GM23338 (cell line): ENCODE measurements at regions not wholly inside any gene's neighbourhood (a gene's known extent, or its start where the extent isn't known, plus 50 kb on each side); places are given as distances from the start of the nearest gene placed in this dataset.
"Not testable (repeated sequence)": the region's sequence is repeated elsewhere in the genome, so short reads cannot be mapped to it uniquely, and the experiment has no call there.

Source experiments
- ATAC-seq: fragments of 200-7000 bp; cut with Tn5 transposase; 3 replicates; pipeline ENCODE4 v1.9.1; 2020
- DNase-seq: peaks from one replicate; pipeline ENCODE4 v3.0.0-alpha.2; 2015; ENCODE audit warnings: low spot score
- H2AFZ ChIP-seq: fragments of 200-600 bp; sonication (generic); 2 replicates; pipeline ENCODE4 v1.8.0; 2016; ENCODE audit warnings: antibody characterized with exemption, mild to moderate bottlenecking, moderate library complexity
- H3F3A ChIP-seq: fragments of 200-600 bp; sonication (generic); replicated peaks from 2 replicates; pipeline ENCODE4 v1.8.0; 2017; ENCODE audit warnings: antibody characterized with exemption, mixed run types, low read depth
- H3K27ac ChIP-seq: fragments of 200-600 bp; sonication (generic); 2 replicates; pipeline ENCODE4 v1.6.1; 2016; ENCODE audit warnings: low read depth
- H3K27me3 ChIP-seq: fragments of 200-600 bp; sonication (generic); 2 replicates; pipeline ENCODE4 v1.8.0; 2016; ENCODE audit warnings: mild to moderate bottlenecking, mixed run types, moderate library complexity; ENCODE audit not compliant: insufficient read depth
- H3K36me3 ChIP-seq: fragments of 200-600 bp; sonication (generic); 2 replicates; pipeline ENCODE4 v1.8.0; 2016; ENCODE audit warnings: mild to moderate bottlenecking; ENCODE audit not compliant: insufficient read depth
- H3K4me1 ChIP-seq: fragments of 200-600 bp; sonication (generic); 2 replicates; pipeline ENCODE4 v1.8.0; 2016; ENCODE audit warnings: mild to moderate bottlenecking, moderate library complexity; ENCODE audit not compliant: insufficient read depth
- H3K4me2 ChIP-seq: fragments of 200-600 bp; sonication (generic); 2 replicates; pipeline ENCODE4 v1.7.1; 2017; ENCODE audit warnings: mixed run types
- H3K4me3 ChIP-seq: fragments of 200-600 bp; sonication (generic); 2 replicates; pipeline ENCODE4 v1.6.1; 2016; ENCODE audit warnings: mixed run types
- H3K79me2 ChIP-seq: fragments of 200-600 bp; sonication (generic); replicated peaks from 2 replicates; pipeline ENCODE4 v1.8.0; 2017; ENCODE audit warnings: mild to moderate bottlenecking; ENCODE audit not compliant: insufficient read depth
- H3K9me2 ChIP-seq: fragments of 200-600 bp; sonication (generic); 2 replicates; pipeline ENCODE4 v1.8.0; 2017; ENCODE audit not compliant: insufficient read depth
- H4K20me1 ChIP-seq: fragments of 200-600 bp; sonication (generic); replicated peaks from 2 replicates; pipeline ENCODE4 v1.8.0; 2017; ENCODE audit warnings: mild to moderate bottlenecking; ENCODE audit not compliant: insufficient read depth
- H3K27ac Mint-ChIP-seq: 2 replicates; pipeline ENCODE4 v1.8.0; 2020; ENCODE audit warnings: inconsistent platforms, mild to moderate bottlenecking, moderate library complexity, mixed read lengths
- H3K27me3 Mint-ChIP-seq: 3 replicates; pipeline ENCODE4 v1.8.0; 2022; ENCODE audit warnings: low read depth, mild to moderate bottlenecking, moderate library complexity, mixed read lengths, inconsistent platforms; ENCODE audit not compliant: insufficient read depth, poor library complexity
- H3K36me3 Mint-ChIP-seq: 3 replicates; pipeline ENCODE4 v1.8.0; 2021; ENCODE audit warnings: low read depth, mild to moderate bottlenecking, inconsistent platforms, moderate library complexity, mixed read lengths
- H3K4me1 Mint-ChIP-seq: 3 replicates; pipeline ENCODE4 v1.8.0; 2020; ENCODE audit warnings: mild to moderate bottlenecking, inconsistent platforms, mixed read lengths
- H3K4me3 Mint-ChIP-seq: 3 replicates; pipeline ENCODE4 v1.8.0; 2021; ENCODE audit warnings: moderate library complexity, mild to moderate bottlenecking, inconsistent platforms, mixed read lengths
- H3K9me3 Mint-ChIP-seq: 3 replicates; pipeline ENCODE4 v1.8.0; 2020; ENCODE audit warnings: moderate library complexity, mild to moderate bottlenecking, inconsistent platforms, mixed read lengths
- CTCF ChIP-seq, 2 experiments: fragments of 200-600 bp in 1 of 2; sonication (generic) in 1 of 2; conservative IDR thresholded peaks; 2 replicates each; pipeline versions ENCODE4 v1.5.1 to v1.6.1; 2016 to 2017; ENCODE audit warnings: antibody characterized with exemption in 2 of 2, low read depth in 2 of 2, mild to moderate bottlenecking in 2 of 2, moderate library complexity in 1 of 2
- NANOG ChIP-seq: IDR thresholded peaks from 2 replicates; pipeline ENCODE4 v1.6.1; 2016; ENCODE audit warnings: antibody characterized with exemption, borderline replicate concordance
- POLR2AphosphoS5 ChIP-seq: IDR thresholded peaks from 2 replicates; pipeline ENCODE4 v1.6.1; 2016; ENCODE audit warnings: antibody characterized with exemption, low read depth
- STAT1 ChIP-seq: IDR thresholded peaks from one replicate; pipeline ENCODE4 v1.6.1; 2016; ENCODE audit warnings: antibody characterized with exemption; ENCODE audit not compliant: unreplicated experiment
- ZNF114 ChIP-seq: fragments of 250-450 bp; sonication (Bioruptor Pico); IDR thresholded peaks from 2 replicates; pipeline ENCODE4 v1.5.0; 2020; ENCODE audit warnings: mild to moderate bottlenecking, moderate library complexity
- ZNF331 ChIP-seq: fragments of 250-450 bp; sonication (Bioruptor Pico); IDR thresholded peaks from 2 replicates; pipeline ENCODE4 v1.5.0; 2020; ENCODE audit warnings: low read depth, mild to moderate bottlenecking, moderate library complexity
- ZNF462 ChIP-seq: fragments of 250-450 bp; sonication (Bioruptor Pico); IDR thresholded peaks from 2 replicates; pipeline ENCODE4 v1.5.0; 2020; ENCODE audit warnings: mild to moderate bottlenecking, moderate library complexity

- no peak overlapping the region for H3K4me3 Mint-ChIP-seq
- no peak overlapping the region; the same call in 1 of the 2 replicates for H3K27ac Mint-ChIP-seq
- H4K20me1 ChIP-seq: no peaks in the 10 kb centered on the region
- DNase-seq (peak; percentile 64), ATAC-seq (peak; percentile 92)
- no peak overlapping the region for H2AFZ ChIP-seq
- no peak for TF ChIP-seq POLR2AphosphoS5
- TF ChIP-seq ZNF331 (CRISPR knock-in tag): no peak
- no peak for TF ChIP-seq ZNF114 (CRISPR knock-in tag)
- no peak for TF ChIP-seq CTCF (conservative IDR thresholded peaks at IDR 0.05; ENCODE audit: low read depth in 2 of 2)
- no peak for TF ChIP-seq STAT1
- TF ChIP-seq ZNF462: no peak
- no peak for TF ChIP-seq NANOG
- H3K4me1 Mint-ChIP-seq: peaks cover 12% of the 10 kb centered on the region; the same call in 2 of the 3 replicates
- no peaks in the 10 kb centered on the region for H3F3A ChIP-seq
- no peak overlapping the region for H3K27ac ChIP-seq
- H3K4me2 ChIP-seq: peak overlapping the region; percentile 34; the same call in 1 of the 2 replicates
- no peaks in the 10 kb centered on the region for H3K27me3 ChIP-seq
- H3K36me3 ChIP-seq: no peaks in the 10 kb centered on the region
- no peaks in the 10 kb centered on the region for H3K9me3 Mint-ChIP-seq
- no peak overlapping the region for H3K4me3 ChIP-seq
- H3K27me3 Mint-ChIP-seq: peaks cover 2% of the 10 kb centered on the region
- H3K36me3 Mint-ChIP-seq: no peaks in the 10 kb centered on the region
- peaks cover 14% of the 10 kb centered on the region for H3K4me1 ChIP-seq
- H3K79me2 ChIP-seq: no peaks in the 10 kb centered on the region
- peaks cover 3% of the 10 kb centered on the region; the same call in 1 of the 2 replicates for H3K9me2 ChIP-seq
Measured at GRCh38 chr15:59762558-59762957, 73.4 kb upstream of the BNIP2 start.

GRCh38 chr15:59760256-59760655, 71.1 kb upstream of the BNIP2 start:
- H3K4me3 ChIP-seq, H3K9me3 Mint-ChIP-seq, H2AFZ ChIP-seq, ATAC-seq, H3K79me2 ChIP-seq, H3K27ac Mint-ChIP-seq, H3K4me3 Mint-ChIP-seq, H3K36me3 Mint-ChIP-seq, H3K4me2 ChIP-seq, H3F3A ChIP-seq, H3K27me3 Mint-ChIP-seq, H3K27ac ChIP-seq, H3K36me3 ChIP-seq, H3K9me2 ChIP-seq, H4K20me1 ChIP-seq, DNase-seq, H3K27me3 ChIP-seq: not testable (repeated sequence)
- peaks cover 12% of the 10 kb centered on the region; the same call in 2 of the 3 replicates for H3K4me1 Mint-ChIP-seq
- H3K4me1 ChIP-seq: peaks cover 14% of the 10 kb centered on the region
